ENCODE measurements at regions not wholly inside any gene's neighbourhood (a gene's known extent, or its start where the extent isn't known, plus 50 kb on each side); places are given as distances from the start of the nearest gene placed in this dataset.

- TF ChIP-seq POLR2A (IDR thresholded peaks at IDR 0.05) (no peak), CTCF (IDR thresholded peaks at IDR 0.05) (no peak)
These were observed 659.7 kb upstream of the IGFBP3 start for GRCh38 chr7:46580766-46581165.
